Esophagus squamous epithelium (tissue), 5 donors: ENCODE measurements at regions not wholly inside any gene's neighbourhood (a gene's known extent, or its start where the extent isn't known, plus 50 kb on each side); places are given as distances from the start of the nearest gene placed in this dataset.
"Not testable (repeated sequence)": the region's sequence is repeated elsewhere in the genome, so short reads cannot be mapped to it uniquely, and the experiment has no call there.

ENCODE experiments used
- DNase-seq: peaks from one replicate; lab custom pipeline; 2025; lab: John Stamatoyannopoulos, UW
- H3K27ac ChIP-seq, 4 donors: fragments of 200-600 bp; sonication (generic); one replicate each; pipeline ENCODE4 v1.5.1; 2016 to 2019; ENCODE audit warnings: mild to moderate bottlenecking in 1 of 4
- H3K27me3 ChIP-seq, 4 donors: fragments of 200-600 bp; sonication (generic); 1 replicate in 3 of 4; 2 replicates in 1 of 4; pipeline versions ENCODE4 v1.5.1 to v1.6.0; 2017 to 2021; ENCODE audit warnings: antibody characterized with exemption in 1 of 4
- H3K36me3 ChIP-seq, 3 donors: fragments of 200-600 bp; sonication (generic); one replicate each; pipeline ENCODE4 v1.5.1; 2016 to 2019
- H3K4me1 ChIP-seq, 3 donors: fragments of 200-600 bp; sonication (generic); one replicate each; pipeline ENCODE4 v1.5.1; 2017 to 2019
- H3K4me3 ChIP-seq, 4 donors: fragments of 200-600 bp; sonication (generic); 1 replicate in 3 of 4; 2 replicates in 1 of 4; pipeline ENCODE4 v1.5.1; 2016 to 2019; ENCODE audit warnings: mild to moderate bottlenecking in 2 of 4, moderate library complexity in 1 of 4
- H3K9me3 ChIP-seq, 3 donors: fragments of 200-600 bp; sonication (generic); one replicate each; pipeline ENCODE4 v1.5.1; 2016 to 2019
- CTCF ChIP-seq, 6 experiments: fragments of 450-650 bp in 4 of 6; fragments of 200-600 bp in 2 of 6; sonication (generic) in 2 of 6; IDR thresholded peaks; one replicate each; pipeline ENCODE4 v1.5.1; 2016 to 2019; ENCODE audit warnings: antibody characterized with exemption in 6 of 6, mild to moderate bottlenecking in 4 of 6, moderate library complexity in 4 of 6
- POLR2A ChIP-seq, 4 donors: fragments of 450-650 bp; IDR thresholded peaks; one replicate each; pipeline ENCODE4 v1.6.1; 2017; ENCODE audit warnings: antibody characterized with exemption in 4 of 4, mild to moderate bottlenecking in 4 of 4, moderate library complexity in 3 of 4
- WGBS, 2 donors: methylation state at CpG; one replicate each; pipeline ENCODE4 v1.1.5; 2018; 5-methylcytosine and 5-hydroxymethylcytosine counted together
- intact Hi-C: fragments of 100-400 bp; cut with DNase I; formaldehyde crosslinking; loops from one replicate; pipeline ENCODE4 v1.15.0; 2022
- donor health status: DM: yes; HTN: yes; CAD: no.

- Histone ChIP-seq H3K27ac (no peak overlapping the region), H3K9me3 (no peaks in the 10 kb centered on the region), H3K4me1 (no peaks in the 10 kb centered on the region), H3K4me3 (no peak overlapping the region), H3K27me3 (no peaks in the 10 kb centered on the region), H3K36me3 (no peaks in the 10 kb centered on the region)
- WGBS, 2 donors: 0 to 24% methylated on average over 1 of the region's 1 CpG
- DNase-seq: no peak
- TF ChIP-seq CTCF (IDR thresholded peaks at IDR 0.05): no peak
- TF ChIP-seq POLR2A (IDR thresholded peaks at IDR 0.05): no peak
- intact Hi-C loops: no loop called here
Measured at GRCh38 chr4:66000510-66001117, 330.3 kb upstream of the EPHA5 start.

GRCh38 chr4:65999518-65999871 is 329.2 kb upstream of the EPHA5 start:
- TF ChIP-seq CTCF (IDR thresholded peaks at IDR 0.05) (no peak), POLR2A (IDR thresholded peaks at IDR 0.05) (no peak)
- H3K4me1 ChIP-seq: no peaks in the 10 kb centered on the region
- no peaks in the 10 kb centered on the region for H3K9me3 ChIP-seq
- WGBS, 2 donors: 82 to 94% methylated on average over 1 of the region's 1 CpG
- no peak overlapping the region for H3K4me3 ChIP-seq
- no peaks in the 10 kb centered on the region for H3K27me3 ChIP-seq
- intact Hi-C loops: no loop called here
- no peak for DNase-seq
- H3K36me3 ChIP-seq: no peaks in the 10 kb centered on the region
- H3K27ac ChIP-seq: no peak overlapping the region

DNA sequence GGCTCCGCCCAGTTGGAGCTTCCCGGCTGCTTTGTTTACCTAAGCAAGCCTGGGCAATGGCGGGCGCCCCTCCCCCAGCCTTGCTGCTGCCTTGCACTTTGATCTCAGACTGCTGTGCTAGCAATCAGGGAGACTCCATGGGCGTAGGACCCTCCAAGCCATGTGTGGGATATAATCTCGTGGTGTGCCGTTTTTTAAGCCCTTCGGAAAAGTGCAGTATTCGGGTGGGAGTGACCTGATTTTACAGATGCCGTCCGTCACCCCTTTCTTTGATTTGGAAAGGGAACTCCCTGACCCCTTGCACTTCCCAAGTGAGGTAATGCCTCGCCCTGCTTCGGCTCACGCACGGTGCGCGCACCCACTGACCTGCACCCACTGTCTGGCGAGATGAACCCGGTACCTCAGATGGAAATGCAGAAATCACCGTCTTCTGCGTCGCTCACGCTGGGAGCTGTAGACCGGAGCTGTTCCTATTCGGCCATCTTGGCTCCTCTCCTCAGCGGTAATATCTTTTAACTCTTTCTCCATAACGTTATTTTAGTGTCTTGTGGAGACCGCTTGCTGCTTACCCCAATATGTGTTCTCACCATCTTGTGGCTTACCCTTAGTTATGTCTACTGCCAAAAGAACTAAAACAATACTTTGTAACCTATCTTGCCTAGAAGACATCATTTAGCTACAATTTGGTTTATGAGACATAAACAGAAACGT is 328.7 kb upstream of the EPHA5 start:
- H3K4me3 ChIP-seq, H3K9me3 ChIP-seq, H3K36me3 ChIP-seq, H3K27ac ChIP-seq, H3K4me1 ChIP-seq, DNase-seq, H3K27me3 ChIP-seq, intact Hi-C loops: not testable (repeated sequence)
- WGBS, 2 donors: 89 to 92% methylated on average over 23 of the region's 29 CpGs

DNA sequence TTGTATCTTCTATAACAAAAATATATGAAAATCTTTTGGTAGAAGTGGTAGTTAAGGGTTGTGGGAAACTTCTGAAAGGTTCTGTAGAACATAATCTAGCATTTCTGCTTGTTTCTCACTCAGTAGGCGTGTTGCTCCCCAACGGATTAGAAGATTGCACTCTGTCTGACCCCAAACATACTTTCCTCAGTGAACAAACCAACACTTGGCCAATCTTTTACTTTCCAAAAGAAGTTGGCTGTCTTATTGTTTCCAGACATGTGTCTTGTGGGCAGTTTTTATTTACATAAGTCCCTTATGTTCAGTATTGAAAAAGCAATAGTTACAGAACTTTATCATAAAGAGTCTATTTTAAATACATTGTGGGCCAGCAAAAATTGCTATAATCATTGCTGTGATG is 312.8 kb upstream of the EPHA5 start:
- whole genome bisulfite sequencing, 2 donors: 38 to 48% methylated on average over 2 of the region's 2 CpGs
- no peaks in the 10 kb centered on the region for H3K36me3 ChIP-seq
- H3K27me3 ChIP-seq: no peaks in the 10 kb centered on the region
- no peak overlapping the region for H3K27ac ChIP-seq
- H3K9me3 ChIP-seq: no peaks in the 10 kb centered on the region
- H3K4me1 ChIP-seq: no peaks in the 10 kb centered on the region
- H3K4me3 ChIP-seq: no peak overlapping the region
- intact Hi-C loops: no loop called here
- TF ChIP-seq CTCF (IDR thresholded peaks at IDR 0.05) (no peak), POLR2A (IDR thresholded peaks at IDR 0.05) (no peak)
- DNase-seq: no peak

GRCh38 chr4:65976287-65976686 is 306.0 kb upstream of the EPHA5 start:
- H3K4me1 ChIP-seq: no peaks in the 10 kb centered on the region
- intact Hi-C loops: no loop called here

More at GRCh38 chr4:65976287-65976686, 306.0 kb upstream of the EPHA5 start:
- Histone ChIP-seq H3K36me3 (no peaks in the 10 kb centered on the region), H3K4me3 (no peak overlapping the region), H3K27me3 (no peaks in the 10 kb centered on the region), H3K27ac (no peak overlapping the region), H3K9me3 (peaks cover 0 to 13% (median 0%) of the 10 kb centered on the region in 3 donors)
- TF ChIP-seq CTCF (IDR thresholded peaks at IDR 0.05): no peak
- TF ChIP-seq POLR2A (IDR thresholded peaks at IDR 0.05): no peak
- no peak for DNase-seq
- WGBS, 2 donors: 66 to 79% methylated on average over 2 of the region's 2 CpGs
